VCaP (cell line): ENCODE measurements at regions not wholly inside any gene's neighbourhood (a gene's known extent, or its start where the extent isn't known, plus 50 kb on each side); places are given as distances from the start of the nearest gene placed in this dataset.

ENCODE experiments used
- H3K27ac ChIP-seq: fragments of 450-650 bp; 2 replicates; pipeline ENCODE4 v1.5.1; 2017
- CTCF ChIP-seq: fragments of 450-650 bp; conservative IDR thresholded peaks from 2 replicates; pipeline ENCODE4 v1.5.1; 2017; ENCODE audit warnings: mild to moderate bottlenecking, moderate library complexity

DNA sequence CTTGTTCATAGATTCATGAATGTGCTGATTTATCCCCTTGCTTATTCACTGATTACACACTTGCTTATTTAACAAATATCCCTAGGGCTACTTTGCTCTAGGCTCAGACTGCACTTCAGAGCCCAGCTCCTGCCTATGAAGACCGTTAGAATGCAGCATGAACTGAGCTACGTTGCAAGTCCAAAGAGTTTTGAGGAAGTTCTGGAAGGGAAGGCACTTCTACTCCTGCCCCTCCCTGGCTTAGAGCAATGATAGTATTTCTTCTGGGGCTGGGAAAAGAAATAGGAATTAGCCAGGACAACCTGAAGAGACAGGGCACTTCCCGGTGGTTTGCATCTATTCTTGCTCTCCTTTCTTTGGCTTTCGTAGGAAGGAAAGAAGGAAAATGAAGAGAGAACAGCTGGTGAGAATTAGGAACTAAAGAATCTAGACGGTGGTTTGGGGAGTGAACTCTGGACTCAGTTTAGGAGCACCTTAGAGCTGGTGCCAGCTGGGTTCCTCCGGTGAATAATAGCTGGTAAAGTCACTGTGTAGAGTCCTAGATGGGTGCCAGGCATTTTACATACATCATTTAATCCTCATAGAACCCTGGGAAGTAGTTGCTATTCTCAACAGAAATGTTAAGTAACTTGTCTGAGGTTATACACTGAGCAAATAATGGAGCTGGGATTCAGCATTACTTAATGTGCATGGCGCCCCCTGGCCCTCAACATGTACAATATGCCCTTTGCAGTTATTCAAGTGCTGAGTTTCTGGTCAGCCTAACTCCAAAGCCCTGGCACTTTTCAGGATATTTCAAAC, 65.9 kb downstream of the NDUFS5 start:
- H3K27ac ChIP-seq: no peak overlapping the region
- peak; percentile 68 for TF ChIP-seq CTCF

GRCh38 chr1:39094685-39095084, 68.5 kb downstream of the NDUFS5 start:
- TF ChIP-seq CTCF: no peak
- no peak overlapping the region for H3K27ac ChIP-seq

DNA sequence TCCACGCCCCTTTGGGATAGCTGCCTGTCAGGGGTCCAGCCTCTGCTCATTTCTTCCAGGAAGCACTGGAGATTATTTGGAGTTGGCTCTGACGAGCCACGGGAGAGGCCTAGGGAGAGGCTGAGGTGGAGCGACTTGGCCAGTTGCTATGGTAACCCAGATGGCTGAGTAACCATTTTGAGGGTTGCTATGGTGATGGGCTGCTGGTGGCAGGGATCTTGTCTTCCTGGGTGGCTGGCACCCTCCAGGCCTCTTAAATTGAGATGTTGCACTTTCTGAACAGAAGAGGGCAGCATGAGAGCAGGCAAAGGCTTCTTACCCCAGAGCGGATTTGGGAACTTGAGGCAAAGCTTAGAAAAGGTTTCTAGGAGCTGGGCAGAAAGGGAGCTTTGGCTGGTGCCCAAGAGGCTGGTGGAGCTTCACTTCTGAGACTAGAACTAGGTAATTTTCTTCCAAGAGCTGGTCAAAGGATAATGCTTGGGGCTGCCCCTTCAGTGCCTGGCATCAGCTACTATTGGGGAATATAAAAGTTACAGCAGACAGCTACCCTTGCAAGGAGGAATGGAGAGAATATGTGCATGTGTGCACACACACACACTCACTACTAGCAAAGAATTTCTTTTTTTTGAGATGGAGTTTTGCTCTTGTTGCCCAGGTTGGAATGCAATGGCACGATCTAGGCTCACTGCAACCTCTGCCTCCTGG, 72.5 kb downstream of the NDUFS5 start:
- H3K27ac ChIP-seq: no peak overlapping the region
- peak; percentile 87 for TF ChIP-seq CTCF

DNA sequence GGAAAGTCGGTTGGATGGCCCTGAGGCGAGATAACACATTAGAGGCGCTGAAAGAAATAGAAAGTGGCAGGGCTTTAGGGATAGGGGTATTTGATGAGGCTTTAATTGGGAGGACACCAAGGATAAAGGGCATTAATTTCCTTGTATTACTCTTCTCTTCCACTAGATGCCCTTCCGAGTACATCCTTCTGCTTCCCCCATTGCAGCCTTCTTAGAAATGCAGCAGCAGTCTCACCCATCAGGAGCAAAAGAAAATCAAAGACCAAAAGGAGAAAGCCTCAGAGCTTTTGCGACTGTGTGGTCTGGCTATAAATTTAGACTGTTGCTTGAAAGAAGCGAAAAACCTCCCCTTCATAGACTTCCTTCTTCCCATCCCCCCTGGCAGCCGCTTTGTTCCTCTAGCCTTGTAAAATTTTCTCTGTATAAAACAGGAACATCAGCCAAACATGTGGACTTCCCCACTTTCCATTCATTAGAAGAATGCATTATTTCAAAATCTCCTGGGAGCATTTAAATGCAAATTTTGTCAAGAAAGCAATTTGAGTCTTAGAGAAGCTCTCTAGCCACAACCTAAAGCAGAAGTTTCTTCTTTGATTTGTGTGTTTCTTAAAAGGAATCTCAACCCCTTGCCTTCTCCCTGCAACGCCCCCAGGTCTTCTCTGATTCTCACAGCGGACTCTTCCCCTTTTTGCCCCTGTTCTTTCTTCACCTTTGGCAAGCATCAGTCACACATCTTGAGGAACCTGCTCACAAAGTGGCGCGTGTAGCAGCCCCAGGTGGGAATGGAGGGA, 76.6 kb downstream of the NDUFS5 start:
- TF ChIP-seq CTCF: peak; percentile 81

GRCh38 chr1:39103328-39104157, 77.4 kb downstream of the NDUFS5 start:
- H3K27ac ChIP-seq: peak overlapping the region; percentile 52
- no peak for TF ChIP-seq CTCF

More for the DNA sequence above, 76.6 kb downstream of the NDUFS5 start:
- H3K27ac ChIP-seq: peak overlapping the region; percentile 52

DNA sequence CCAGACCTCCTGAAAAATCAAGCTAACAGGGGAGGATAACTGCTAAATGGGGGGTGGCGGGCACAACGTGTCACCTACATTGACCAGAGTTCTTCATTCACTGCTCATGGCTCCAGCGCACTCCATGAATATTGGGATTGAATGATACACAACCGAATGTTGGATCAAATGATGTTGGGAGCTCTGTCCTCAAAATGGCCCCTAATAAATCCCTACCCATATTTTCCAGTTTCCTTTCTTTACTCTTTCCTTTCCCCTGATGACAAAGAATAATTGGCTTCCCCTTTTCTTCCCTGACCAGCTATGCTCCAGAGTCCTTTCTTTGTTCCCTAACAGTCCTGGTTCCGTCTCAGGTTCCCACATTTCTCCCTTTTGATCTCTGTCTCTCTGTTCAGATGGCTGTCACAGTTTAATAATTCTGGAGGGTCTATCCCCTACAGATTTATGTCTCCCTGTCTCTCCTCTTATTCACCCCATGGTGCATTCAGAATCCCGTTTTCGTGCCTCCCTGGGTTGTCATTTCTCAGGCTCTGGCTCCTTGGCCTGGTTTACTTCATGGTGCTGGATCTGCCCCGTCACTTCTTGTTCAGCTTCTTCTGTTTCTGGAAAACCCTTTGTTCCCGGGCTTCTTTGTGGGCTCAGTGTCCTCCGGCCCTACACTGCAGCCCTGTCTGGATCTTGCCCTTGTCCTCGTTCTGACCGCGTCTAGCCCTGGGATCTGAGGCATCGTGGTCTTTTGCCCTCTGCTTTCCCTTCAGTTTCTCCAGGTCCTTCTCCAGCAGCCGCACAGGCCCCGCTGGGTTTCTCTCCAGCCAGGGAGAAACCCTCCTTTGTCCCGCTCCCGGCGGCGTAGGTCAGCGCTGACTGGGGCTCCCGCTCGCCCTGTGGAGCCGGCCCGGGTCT, 78.3 kb downstream of the NDUFS5 start:
- peak overlapping the region; percentile 95 for H3K27ac ChIP-seq
- no peak for TF ChIP-seq CTCF
